Putamen (tissue), 1 donor: ENCODE measurements at regions not wholly inside any gene's neighbourhood (a gene's known extent, or its start where the extent isn't known, plus 50 kb on each side); places are given as distances from the start of the nearest gene placed in this dataset.

ENCODE experiments used
- DNase-seq: peaks from one replicate; pipeline ENCODE4 v3.0.0-alpha.2; 2016; ENCODE audit warnings: low spot score

GRCh38 chr21:18460979-18461378 lies 57.4 kb upstream of the TMPRSS15 start:
- no peak for DNase-seq

GRCh38 chr21:18461743-18462142 lies 58.2 kb upstream of the TMPRSS15 start:
- DNase-seq = no peak

GRCh38 chr21:18467715-18468114 lies 64.1 kb upstream of the TMPRSS15 start:
- no peak for DNase-seq

DNA sequence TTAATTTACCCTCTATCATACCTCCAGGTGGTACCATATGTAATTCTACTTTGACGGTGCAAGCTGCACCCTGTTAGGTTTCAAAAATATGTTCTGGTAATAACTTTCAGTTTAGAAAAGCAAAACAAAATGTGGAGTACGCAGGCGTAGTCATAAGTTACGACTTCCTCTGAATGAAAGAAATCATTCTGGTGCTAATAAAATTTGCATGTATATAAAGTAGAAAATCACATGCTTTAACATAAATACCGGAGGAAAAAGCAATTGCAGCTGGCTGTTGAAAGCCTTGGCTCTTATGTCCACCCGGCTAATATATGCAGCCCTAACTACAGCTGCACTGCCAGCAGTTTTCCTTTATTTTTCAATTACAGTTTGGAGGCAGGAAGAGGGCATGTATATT lies 65.2 kb upstream of the TMPRSS15 start:
- no peak for DNase-seq

DNA sequence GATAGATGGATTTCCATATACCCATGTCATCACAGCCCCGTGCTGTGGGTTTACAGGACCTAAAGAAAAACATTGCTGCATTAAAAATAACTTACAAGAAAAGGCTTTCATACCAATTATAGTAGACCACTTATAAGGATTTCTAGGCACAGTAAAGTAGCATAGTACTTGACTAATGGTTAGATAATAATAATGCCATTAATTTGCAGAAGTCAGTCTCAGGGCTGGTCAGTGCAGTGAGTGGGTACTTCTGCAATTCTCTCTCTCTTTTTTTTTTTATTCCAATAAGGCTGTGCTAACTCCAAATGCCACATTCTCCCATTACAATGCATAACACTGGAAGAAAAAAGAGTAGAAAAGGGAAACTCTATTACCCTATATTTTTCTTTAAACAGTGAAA lies 73.1 kb upstream of the TMPRSS15 start:
- no peak for DNase-seq

DNA sequence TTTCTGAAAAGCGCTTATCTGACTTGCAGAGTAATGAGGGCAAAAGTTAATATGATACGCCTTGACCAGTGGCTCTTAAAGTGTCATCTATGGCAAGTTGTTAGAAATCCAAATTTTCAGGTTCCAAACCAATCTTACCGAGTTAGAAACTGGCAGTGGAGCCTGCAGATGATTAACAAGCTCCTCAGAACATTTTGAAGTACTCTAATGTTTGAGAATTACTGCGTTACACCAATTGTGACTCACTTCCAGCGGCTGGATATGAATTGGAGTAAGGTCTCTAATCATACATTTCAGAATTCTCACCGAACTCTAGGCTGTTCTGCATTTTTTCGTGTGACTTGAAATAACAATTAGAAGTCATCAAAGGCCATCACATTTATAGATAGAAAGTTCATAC lies 73.5 kb upstream of the TMPRSS15 start:
- DNase-seq = no peak

DNA sequence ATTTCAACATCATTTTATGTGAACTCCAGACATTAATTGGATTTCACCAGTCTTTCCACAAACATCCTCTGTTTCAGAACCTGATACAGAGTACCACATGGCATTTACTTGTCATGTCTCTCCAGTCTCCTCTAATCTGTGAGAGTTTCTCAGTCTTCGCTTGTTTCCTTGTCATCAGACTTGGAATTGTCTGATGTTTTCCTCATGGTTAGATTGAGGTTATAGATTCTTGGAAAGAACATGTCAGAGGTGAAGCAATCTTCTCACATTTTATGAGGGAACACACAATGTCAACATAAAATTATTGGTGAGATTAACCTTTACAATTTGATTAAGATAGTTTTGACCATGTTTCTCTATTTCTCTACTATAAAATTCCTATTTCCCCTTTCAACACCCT lies 74.9 kb upstream of the TMPRSS15 start:
- DNase-seq = no peak

DNA sequence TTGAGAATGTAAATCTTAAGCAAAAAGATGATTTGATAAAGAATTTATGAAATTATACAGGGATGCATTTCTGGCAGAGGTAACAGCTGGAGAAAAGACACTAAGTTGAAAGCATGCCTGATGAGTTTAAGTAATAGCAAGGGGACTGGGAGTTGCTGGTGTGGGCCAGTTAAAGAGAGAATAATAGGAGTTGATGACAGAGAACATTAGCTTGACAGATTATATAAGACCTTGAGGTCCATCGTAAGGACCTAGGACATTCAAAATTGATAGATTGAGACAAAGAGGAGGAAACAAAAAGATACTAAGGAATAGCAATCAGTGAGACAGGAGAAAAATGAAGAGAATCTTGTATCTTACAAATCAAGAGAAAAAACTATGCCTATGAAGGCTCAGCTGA lies 84.7 kb upstream of the TMPRSS15 start:
- no peak for DNase-seq

GRCh38 chr21:18493422-18493821 lies 89.8 kb upstream of the TMPRSS15 start:
- DNase-seq = peak; percentile 53

DNA sequence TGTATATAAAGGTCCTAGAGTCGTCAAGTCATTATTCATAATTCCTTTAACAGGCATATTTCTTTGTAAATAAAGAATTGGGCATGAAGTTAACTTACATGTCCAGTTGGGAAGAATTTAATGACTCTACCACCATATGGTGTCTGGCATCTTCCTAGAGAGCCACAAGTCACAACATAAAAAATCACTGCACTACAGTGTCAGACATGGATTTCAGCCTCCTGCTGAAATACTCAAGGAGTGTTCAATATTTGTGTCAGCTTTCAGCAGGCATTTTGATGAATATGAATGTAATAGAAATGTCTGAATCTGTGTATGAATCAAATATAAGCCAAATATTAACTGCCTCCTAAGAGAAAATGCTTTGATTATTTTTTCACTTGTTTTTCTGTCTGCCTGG lies 91.9 kb upstream of the TMPRSS15 start:
- DNase-seq = no peak

- no peak for DNase-seq
Measured at GRCh38 chr21:18498431-18498830, 94.8 kb upstream of the TMPRSS15 start.

DNA sequence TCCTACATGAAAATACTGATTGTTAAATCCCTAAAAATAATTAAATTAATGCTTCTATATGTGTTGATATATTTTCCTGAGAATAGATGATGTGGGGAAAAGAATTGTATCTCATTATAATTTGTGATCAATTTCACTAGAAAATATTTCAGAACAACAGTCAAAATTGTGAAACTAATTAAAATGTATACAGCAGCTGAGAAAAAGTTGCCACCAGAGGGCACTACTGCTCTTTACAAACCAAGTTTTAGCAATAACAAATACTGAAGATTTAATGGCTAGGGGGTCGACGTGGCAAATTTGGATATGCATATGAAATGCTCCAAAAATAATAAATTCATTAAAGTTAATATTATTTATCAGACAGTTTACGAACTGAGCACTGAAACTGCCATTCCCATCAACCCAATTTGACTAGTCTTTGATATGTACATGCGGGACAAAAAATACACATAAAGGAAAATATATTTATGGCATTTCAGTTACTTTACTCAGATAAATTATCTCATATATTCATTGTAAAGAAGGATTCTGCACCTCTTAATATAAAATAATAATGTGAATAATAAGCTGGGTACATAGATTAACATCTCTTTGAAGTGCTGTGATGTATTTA lies 96.3 kb upstream of the TMPRSS15 start:
- DNase-seq = peak; percentile 27

DNA sequence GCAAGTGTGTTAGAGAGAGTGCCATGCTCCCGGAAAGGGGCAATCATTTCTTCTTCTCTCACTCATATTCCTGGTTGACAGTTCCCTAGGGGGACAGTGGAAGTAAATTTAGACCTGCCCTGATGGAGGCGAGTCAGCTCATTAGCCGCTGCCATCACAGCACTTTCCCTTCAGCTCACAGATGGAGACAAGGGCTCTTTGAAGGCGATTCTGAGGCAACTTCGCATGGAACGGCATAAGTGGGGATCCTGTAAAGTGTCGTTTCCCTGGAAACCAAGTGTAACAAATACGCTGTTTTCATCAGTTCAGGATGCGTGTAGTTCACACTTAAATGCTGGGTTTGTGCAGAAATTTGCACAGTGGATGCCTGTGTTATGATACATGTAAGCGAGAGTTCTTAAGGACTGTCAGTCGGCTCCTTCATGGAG lies 114.5 kb upstream of the TMPRSS15 start:
- DNase-seq = no peak

- no peak for DNase-seq
Measured at GRCh38 chr21:18521204-18521603, 117.6 kb upstream of the TMPRSS15 start.

- DNase-seq = peak; percentile 10
Measured at GRCh38 chr21:18522181-18522972, 118.8 kb upstream of the TMPRSS15 start.

DNA sequence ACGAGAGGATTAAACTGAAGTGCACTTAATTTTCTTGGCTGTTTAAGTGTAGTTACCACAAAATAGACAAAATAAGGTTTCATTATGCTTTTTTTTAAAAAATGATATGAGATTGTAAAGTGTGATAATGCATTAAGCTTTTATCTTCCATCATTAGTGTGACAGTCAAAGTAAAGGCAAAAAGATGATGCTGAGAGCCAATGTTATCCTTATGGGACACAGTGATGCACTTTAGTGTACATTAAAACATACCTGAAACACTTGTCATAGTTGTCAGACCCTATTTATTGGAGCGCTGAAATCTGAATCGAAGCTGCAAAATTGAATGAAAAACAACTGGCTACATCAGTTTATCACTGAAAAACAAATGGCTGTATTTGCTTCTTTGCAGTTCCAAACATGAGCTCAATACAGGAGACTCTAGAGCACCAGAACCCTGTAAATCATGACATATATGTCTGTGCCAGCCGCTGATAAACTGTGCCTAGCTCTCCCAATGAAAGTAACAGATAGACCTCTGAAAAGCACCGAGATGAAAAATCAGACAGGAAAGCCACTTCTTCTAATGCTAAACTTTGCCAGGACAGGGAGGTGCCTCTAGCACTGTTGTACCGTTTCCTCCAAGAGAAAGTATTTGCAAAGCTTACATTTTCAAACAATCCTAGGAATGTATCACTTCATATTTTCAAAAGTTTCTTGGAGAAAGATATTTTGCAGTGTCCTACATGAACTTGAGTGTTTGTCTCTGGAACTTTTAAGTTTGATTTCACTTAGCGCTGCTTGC lies 120.7 kb upstream of the TMPRSS15 start:
- DNase-seq = no peak

GRCh38 chr21:18529254-18529653 lies 125.7 kb upstream of the TMPRSS15 start:
- DNase-seq = no peak

DNA sequence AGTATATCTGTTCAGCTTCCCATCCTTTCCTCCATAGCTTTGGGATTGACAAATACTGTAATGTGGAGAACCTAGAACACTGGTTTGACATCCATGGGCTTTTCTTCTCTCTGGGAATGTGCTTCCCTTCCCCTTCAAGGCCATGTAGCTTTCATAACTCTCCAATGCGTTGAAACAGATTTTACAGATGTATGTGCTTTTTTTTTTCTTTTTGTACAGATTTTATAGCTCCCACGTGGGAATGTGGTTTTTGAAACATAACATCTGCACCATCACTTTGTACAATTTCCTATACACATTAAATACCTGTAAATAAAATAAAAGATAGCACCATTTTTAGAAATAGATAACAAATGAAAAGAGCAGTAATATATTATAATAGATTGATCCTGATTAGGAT lies 138.5 kb upstream of the TMPRSS15 start:
- DNase-seq = no peak

DNA sequence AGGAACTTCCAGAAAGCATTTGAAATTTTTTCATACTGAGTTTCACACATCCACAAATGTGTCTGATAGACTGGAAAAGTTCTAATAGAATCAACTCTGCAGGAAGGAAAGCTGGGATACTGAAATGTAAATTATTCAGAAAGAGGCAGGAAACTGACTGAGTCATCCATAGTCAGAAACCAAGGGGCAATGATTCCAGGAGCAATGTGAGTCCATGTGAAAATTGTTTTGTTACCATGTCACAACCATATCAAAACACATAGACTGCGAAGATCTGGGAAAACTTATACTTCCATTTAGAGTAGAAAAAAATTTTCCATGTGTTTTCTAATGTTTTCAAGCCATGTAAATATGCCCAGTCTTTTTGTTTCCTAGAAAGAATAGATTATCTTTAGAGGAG lies 142.3 kb upstream of the TMPRSS15 start:
- no peak for DNase-seq

DNA sequence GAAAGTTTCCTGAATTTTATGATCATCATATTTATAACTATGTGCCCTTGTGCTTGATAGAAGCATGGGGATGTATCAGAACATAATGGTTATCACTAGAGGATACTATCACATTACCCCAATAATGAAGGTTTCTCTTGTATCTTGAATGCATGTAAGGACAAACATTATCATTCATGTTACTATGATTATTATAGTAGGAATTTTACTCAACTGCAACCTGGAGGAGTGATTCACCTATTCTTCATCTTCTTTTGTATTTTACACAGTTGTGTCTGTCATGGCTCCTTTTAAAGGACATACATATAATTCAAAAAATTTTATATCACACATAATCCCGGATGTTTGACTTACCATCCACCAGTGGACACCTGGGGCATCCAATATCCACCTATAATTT lies 143.8 kb upstream of the TMPRSS15 start:
- no peak for DNase-seq

DNA sequence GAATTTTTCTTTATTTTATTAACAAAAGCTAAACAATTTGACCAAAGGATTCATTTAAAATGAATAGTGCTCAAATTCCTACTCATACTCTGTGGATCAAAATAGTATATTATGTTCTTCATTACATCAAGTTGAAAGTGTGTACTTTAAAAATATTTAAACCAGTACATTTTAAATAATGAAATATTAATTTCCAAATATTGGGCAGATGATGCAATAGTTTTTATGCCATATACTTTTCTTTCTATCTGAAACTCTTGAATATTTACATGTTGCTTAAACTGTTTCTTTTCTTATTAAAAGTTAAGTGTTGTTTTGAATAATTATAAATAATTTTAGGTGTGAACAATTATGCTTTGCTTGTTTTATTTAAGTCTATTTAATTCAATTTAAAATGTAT lies 144.7 kb upstream of the TMPRSS15 start:
- DNase-seq = no peak

- DNase-seq = no peak
Measured at GRCh38 chr21:18549214-18549905, 145.8 kb upstream of the TMPRSS15 start.
